ENCODE measurements at regions not wholly inside any gene's neighbourhood (a gene's known extent, or its start where the extent isn't known, plus 50 kb on each side); places are given as distances from the start of the nearest gene placed in this dataset.

- Mint-ChIP-seq H3K27ac (ENCODE audit: unreplicated experiment) (no peak overlapping the region), H3K4me1 (ENCODE audit: low read depth, unreplicated experiment) (peaks cover 1% of the 10 kb centered on the region), H3K9me3 (ENCODE audit: unreplicated experiment) (no peaks in the 10 kb centered on the region), H3K4me3 (ENCODE audit: unreplicated experiment) (no peak overlapping the region), H3K36me3 (ENCODE audit: low read depth, unreplicated experiment) (no peaks in the 10 kb centered on the region), H3K27me3 (ENCODE audit: low read depth, unreplicated experiment) (no peaks in the 10 kb centered on the region)
- Histone ChIP-seq H3K27ac (ENCODE audit: low read depth, low read length) (no peak overlapping the region), H3K4me2 (ENCODE audit: low read length) (no peak overlapping the region), H3K36me3 (ENCODE audit: insufficient read depth, low read length) (no peaks in the 10 kb centered on the region), H2AFZ (ENCODE audit: low read depth, low read length) (no peak overlapping the region), H3K27me3 (ENCODE audit: insufficient read depth, low read length) (no peaks in the 10 kb centered on the region), H3K4me3 (ENCODE audit: insufficient read depth, low read depth, low read length) (no peak overlapping the region), H3K4me1 (ENCODE audit: insufficient read depth, low read length) (no peaks in the 10 kb centered on the region), H4K20me1 (ENCODE audit: insufficient read depth, low read length) (no peaks in the 10 kb centered on the region), H3K79me2 (ENCODE audit: insufficient read depth, low read length) (no peaks in the 10 kb centered on the region), H3K9me3 (ENCODE audit: insufficient read depth, low read depth, low read length) (no peaks in the 10 kb centered on the region), H3K9ac (ENCODE audit: low read length) (no peak overlapping the region)
- FAIRE-seq (no peak), DNase-seq (ENCODE audit: low read depth) (no peak)
- TF ChIP-seq CTCF (IDR thresholded peaks at IDR 0.05; ENCODE audit: insufficient read depth, low read depth, low read length) (no peak), EZH2 (IDR thresholded peaks at IDR 0.05; ENCODE audit: insufficient read depth, low read length) (no peak)
Measured at GRCh38 chr5:103890313-103890712, 327.7 kb upstream of the NUDT12 start.

- TF ChIP-seq EZH2 (IDR thresholded peaks at IDR 0.05; ENCODE audit: insufficient read depth, low read length) (no peak), CTCF (IDR thresholded peaks at IDR 0.05; ENCODE audit: insufficient read depth, low read depth, low read length) (no peak)
- Histone ChIP-seq H3K9ac (ENCODE audit: low read length) (no peak overlapping the region), H3K4me2 (ENCODE audit: low read length) (no peak overlapping the region), H3K9me3 (ENCODE audit: insufficient read depth, low read depth, low read length) (no peaks in the 10 kb centered on the region), H3K4me3 (ENCODE audit: insufficient read depth, low read depth, low read length) (no peak overlapping the region), H3K27me3 (ENCODE audit: insufficient read depth, low read length) (no peaks in the 10 kb centered on the region), H2AFZ (ENCODE audit: low read depth, low read length) (no peak overlapping the region), H3K4me1 (ENCODE audit: insufficient read depth, low read length) (no peaks in the 10 kb centered on the region), H3K79me2 (ENCODE audit: insufficient read depth, low read length) (no peaks in the 10 kb centered on the region), H3K36me3 (ENCODE audit: insufficient read depth, low read length) (no peaks in the 10 kb centered on the region), H3K27ac (ENCODE audit: low read depth, low read length) (no peak overlapping the region), H4K20me1 (ENCODE audit: insufficient read depth, low read length) (no peaks in the 10 kb centered on the region)
- no peaks in the 10 kb centered on the region for H3K36me3 Mint-ChIP-seq (ENCODE audit: low read depth, unreplicated experiment)
- H3K9me3 Mint-ChIP-seq (ENCODE audit: unreplicated experiment), result no peaks in the 10 kb centered on the region
- H3K4me1 Mint-ChIP-seq (ENCODE audit: low read depth, unreplicated experiment), result peaks cover 1% of the 10 kb centered on the region
- FAIRE-seq (no peak), DNase-seq (ENCODE audit: low read depth) (no peak)
- H3K27me3 Mint-ChIP-seq (ENCODE audit: low read depth, unreplicated experiment), result no peaks in the 10 kb centered on the region
- no peak overlapping the region for H3K4me3 Mint-ChIP-seq (ENCODE audit: unreplicated experiment)
- no peak overlapping the region for H3K27ac Mint-ChIP-seq (ENCODE audit: unreplicated experiment)
Measured at GRCh38 chr5:103889500-103890209, 327.1 kb upstream of the NUDT12 start.

GRCh38 chr5:103886826-103887225, 324.2 kb upstream of the NUDT12 start:
- no peak overlapping the region for H2AFZ ChIP-seq (ENCODE audit: low read depth, low read length)
- Mint-ChIP-seq H3K9me3 (ENCODE audit: unreplicated experiment) (no peaks in the 10 kb centered on the region), H3K27ac (ENCODE audit: unreplicated experiment) (no peak overlapping the region), H3K4me3 (ENCODE audit: unreplicated experiment) (no peak overlapping the region), H3K36me3 (ENCODE audit: low read depth, unreplicated experiment) (no peaks in the 10 kb centered on the region), H3K27me3 (ENCODE audit: low read depth, unreplicated experiment) (no peaks in the 10 kb centered on the region), H3K4me1 (ENCODE audit: low read depth, unreplicated experiment) (peaks cover 1% of the 10 kb centered on the region)
- no peak for FAIRE-seq
- DNase-seq (ENCODE audit: low read depth), result peak; percentile 22
- no peak for TF ChIP-seq EZH2 (IDR thresholded peaks at IDR 0.05; ENCODE audit: insufficient read depth, low read length)
- no peak for TF ChIP-seq CTCF (IDR thresholded peaks at IDR 0.05; ENCODE audit: insufficient read depth, low read depth, low read length)
- H4K20me1 ChIP-seq (ENCODE audit: insufficient read depth, low read length), result no peaks in the 10 kb centered on the region
- no peaks in the 10 kb centered on the region for H3K27me3 ChIP-seq (ENCODE audit: insufficient read depth, low read length)
- no peak overlapping the region for H3K9ac ChIP-seq (ENCODE audit: low read length)
- no peaks in the 10 kb centered on the region for H3K4me1 ChIP-seq (ENCODE audit: insufficient read depth, low read length)
- H3K36me3 ChIP-seq (ENCODE audit: insufficient read depth, low read length), result no peaks in the 10 kb centered on the region
- no peak overlapping the region for H3K4me3 ChIP-seq (ENCODE audit: insufficient read depth, low read depth, low read length)
- no peaks in the 10 kb centered on the region for H3K9me3 ChIP-seq (ENCODE audit: insufficient read depth, low read depth, low read length)
- no peak overlapping the region for H3K4me2 ChIP-seq (ENCODE audit: low read length)
- no peak overlapping the region for H3K27ac ChIP-seq (ENCODE audit: low read depth, low read length)
- H3K79me2 ChIP-seq (ENCODE audit: insufficient read depth, low read length), result no peaks in the 10 kb centered on the region

All from astrocyte (in vitro differentiated cells and primary cell).